GM19438 (cell line): ENCODE measurements at regions not wholly inside any gene's neighbourhood (a gene's known extent, or its start where the extent isn't known, plus 50 kb on each side); places are given as distances from the start of the nearest gene placed in this dataset.

Experiments used
- ATAC-seq: cut with Tn5 transposase; IDR thresholded peaks from one replicate; pipeline ENCODE4 v1.9.1; 2021; ENCODE audit warnings: low read depth; ENCODE audit not compliant: unreplicated experiment

- ATAC-seq = no peak
These were observed 86.8 kb upstream of the SPHKAP start for GRCh38 chr2:228268301-228268700.

GRCh38 chr2:228263156-228263555 is 81.7 kb upstream of the SPHKAP start:
- ATAC-seq = no peak

- ATAC-seq = no peak
These were observed 80.1 kb upstream of the SPHKAP start for GRCh38 chr2:228261546-228261945.

GRCh38 chr2:228257379-228257778 is 75.9 kb upstream of the SPHKAP start:
- ATAC-seq = no peak

- ATAC-seq = no peak
These were observed 72.3 kb upstream of the SPHKAP start for GRCh38 chr2:228253752-228254151.

- ATAC-seq = no peak
These were observed 65.8 kb upstream of the SPHKAP start for GRCh38 chr2:228247335-228247734.

- no peak for ATAC-seq
These were observed 64.1 kb upstream of the SPHKAP start for GRCh38 chr2:228245601-228246000.

- no peak for ATAC-seq
These were observed 61.1 kb upstream of the SPHKAP start for GRCh38 chr2:228242591-228242990.

GRCh38 chr2:228239907-228240561 is 58.5 kb upstream of the SPHKAP start:
- no peak for ATAC-seq

- ATAC-seq = no peak
These were observed 57.9 kb upstream of the SPHKAP start for GRCh38 chr2:228239207-228239906.
